Right lobe of liver (tissue), 6 donors: ENCODE measurements at regions not wholly inside any gene's neighbourhood (a gene's known extent, or its start where the extent isn't known, plus 50 kb on each side); places are given as distances from the start of the nearest gene placed in this dataset.

Experiments used
- ATAC-seq, 4 donors: fragments of 200-7000 bp; cut with Tn5 transposase; one replicate each; pipeline ENCODE4 v1.9.1; 2020; ENCODE audit warnings: mild to moderate bottlenecking in 4 of 4, moderate library complexity in 4 of 4
- DNase-seq, 3 donors: peaks; one replicate each; pipeline ENCODE4 v3.0.0-alpha.2; 2020
- H3K27ac ChIP-seq, 3 donors: fragments of 200-600 bp; one replicate each; pipeline ENCODE4 v1.8.0; 2022
- H3K27me3 ChIP-seq, 2 donors: fragments of 200-600 bp; one replicate each; pipeline ENCODE4 v1.8.0; 2022
- H3K36me3 ChIP-seq, 4 donors: fragments of 200-600 bp; sonication (generic) in 1 of 4; one replicate each; pipeline versions ENCODE4 v1.5.1 to v1.8.0; 2017 to 2022; ENCODE audit warnings: control low read depth in 1 of 4
- H3K4me1 ChIP-seq, 4 donors: fragments of 200-600 bp; sonication (generic) in 1 of 4; one replicate each; pipeline versions ENCODE4 v1.5.1 to v1.8.0; 2017 to 2022; ENCODE audit warnings: control low read depth in 1 of 4
- H3K4me3 ChIP-seq, 3 donors: fragments of 200-600 bp; one replicate each; pipeline ENCODE4 v1.8.0; 2022
- H3K9me3 ChIP-seq, 4 donors: fragments of 200-600 bp; sonication (generic) in 1 of 4; one replicate each; pipeline versions ENCODE4 v1.5.1 to v1.8.0; 2017 to 2022; ENCODE audit warnings: control low read depth in 1 of 4
- CTCF ChIP-seq, 4 donors: fragments of 200-600 bp in 3 of 4; fragments of 450-650 bp in 1 of 4; IDR thresholded peaks; one replicate each; pipeline versions ENCODE4 v1.5.1 to v1.8.0; 2016 to 2022; ENCODE audit warnings: antibody characterized with exemption in 4 of 4, mild to moderate bottlenecking in 2 of 4
- POLR2A ChIP-seq: fragments of 450-650 bp; IDR thresholded peaks from one replicate; pipeline ENCODE4 v1.6.1; 2017; ENCODE audit warnings: antibody characterized with exemption, mild to moderate bottlenecking
- WGBS: methylation state at CpG from one replicate; pipeline ENCODE4 v1.1.6; 2018; ENCODE audit warnings: low coverage, low lambda C conversion rate; ENCODE audit not compliant: insufficient coverage; ENCODE audit errors: missing lambda C conversion rate; 5-methylcytosine and 5-hydroxymethylcytosine counted together
- intact Hi-C, 2 donors: fragments of 100-400 bp; cut with DNase I; formaldehyde crosslinking; loops; one replicate each; pipeline versions ENCODE4 v1.11.2 to v1.14.1; 2022
- donor health status: DM: no; HTN: yes; CAD: no.
- donor health status: DM: no; HTN: no; CAD: no.
- donor health status: DM: no; HTN: no; CAD: no.
- donor health status: DM: no; HTN: yes; CAD: no.
- donor health status: DM: no; HTN: yes; CAD: no.

- ATAC-seq, result no peak
- Histone ChIP-seq H3K4me1 (no peaks in the 10 kb centered on the region), H3K4me3 (no peak overlapping the region), H3K36me3 (no peaks in the 10 kb centered on the region), H3K27me3 (no peaks in the 10 kb centered on the region), H3K9me3 (no peaks in the 10 kb centered on the region), H3K27ac (no peak overlapping the region)
- intact Hi-C loops, result no loop called here
- no peak for TF ChIP-seq POLR2A
- TF ChIP-seq CTCF (IDR thresholded peaks at IDR 0.05), result no peak
- DNase-seq, result no peak
Measured at GRCh38 chr1:199688774-199689173, 338.7 kb upstream of the NR5A2 start.

- Histone ChIP-seq H3K4me3 (no peak overlapping the region), H3K27ac (no peak overlapping the region), H3K9me3 (no peaks in the 10 kb centered on the region), H3K36me3 (no peaks in the 10 kb centered on the region), H3K27me3 (no peaks in the 10 kb centered on the region), H3K4me1 (no peaks in the 10 kb centered on the region)
- TF ChIP-seq POLR2A (no peak), CTCF (IDR thresholded peaks at IDR 0.05) (no peak)
- intact Hi-C loops, result no loop called here
- no peak for ATAC-seq
- no peak for DNase-seq
- WGBS, result 88% methylated on average over 1 of the region's 1 CpG
Measured at GRCh38 chr1:199690496-199690895, 337.0 kb upstream of the NR5A2 start.

- TF ChIP-seq POLR2A, result no peak
- no peak for TF ChIP-seq CTCF (IDR thresholded peaks at IDR 0.05)
- intact Hi-C loops, result no loop called here
Measured at GRCh38 chr1:199691540-199691939, 336.0 kb upstream of the NR5A2 start.

GRCh38 chr1:199693724-199694123 is 333.8 kb upstream of the NR5A2 start:
- TF ChIP-seq POLR2A (no peak), CTCF (IDR thresholded peaks at IDR 0.05) (no peak)
- DNase-seq, result no peak
- Histone ChIP-seq H3K4me1 (no peaks in the 10 kb centered on the region), H3K27me3 (no peaks in the 10 kb centered on the region), H3K27ac (no peak overlapping the region), H3K36me3 (no peaks in the 10 kb centered on the region), H3K9me3 (no peaks in the 10 kb centered on the region), H3K4me3 (no peak overlapping the region)
- 91% methylated on average over 2 of the region's 2 CpGs for whole genome bisulfite sequencing
- ATAC-seq, result no peak
- intact Hi-C loops, result no loop called here

More at GRCh38 chr1:199691540-199691939, 336.0 kb upstream of the NR5A2 start:
- DNase-seq (no peak), ATAC-seq (peak; percentile 39 to 89 (median 61))
- Histone ChIP-seq H3K4me3 (no peak overlapping the region), H3K9me3 (no peaks in the 10 kb centered on the region), H3K4me1 (no peaks in the 10 kb centered on the region), H3K27ac (no peak overlapping the region), H3K27me3 (no peaks in the 10 kb centered on the region), H3K36me3 (no peaks in the 10 kb centered on the region)
- 51% methylated on average over 3 of the region's 3 CpGs for WGBS

- ATAC-seq (no peak), DNase-seq (no peak)
- intact Hi-C loops, result no loop called here
- no peaks in the 10 kb centered on the region for H3K36me3 ChIP-seq
- no peaks in the 10 kb centered on the region for H3K27me3 ChIP-seq
- no peak overlapping the region for H3K4me3 ChIP-seq
- no peaks in the 10 kb centered on the region for H3K4me1 ChIP-seq
- TF ChIP-seq POLR2A, result no peak
- no peak for TF ChIP-seq CTCF (IDR thresholded peaks at IDR 0.05)
- H3K9me3 ChIP-seq, result no peaks in the 10 kb centered on the region
- H3K27ac ChIP-seq, result no peak overlapping the region
- 95% methylated on average over 2 of the region's 2 CpGs for WGBS
Measured at GRCh38 chr1:199696225-199696624, 331.3 kb upstream of the NR5A2 start.
